ENCODE measurements at regions not wholly inside any gene's neighbourhood (a gene's known extent, or its start where the extent isn't known, plus 50 kb on each side); places are given as distances from the start of the nearest gene placed in this dataset.

DNA sequence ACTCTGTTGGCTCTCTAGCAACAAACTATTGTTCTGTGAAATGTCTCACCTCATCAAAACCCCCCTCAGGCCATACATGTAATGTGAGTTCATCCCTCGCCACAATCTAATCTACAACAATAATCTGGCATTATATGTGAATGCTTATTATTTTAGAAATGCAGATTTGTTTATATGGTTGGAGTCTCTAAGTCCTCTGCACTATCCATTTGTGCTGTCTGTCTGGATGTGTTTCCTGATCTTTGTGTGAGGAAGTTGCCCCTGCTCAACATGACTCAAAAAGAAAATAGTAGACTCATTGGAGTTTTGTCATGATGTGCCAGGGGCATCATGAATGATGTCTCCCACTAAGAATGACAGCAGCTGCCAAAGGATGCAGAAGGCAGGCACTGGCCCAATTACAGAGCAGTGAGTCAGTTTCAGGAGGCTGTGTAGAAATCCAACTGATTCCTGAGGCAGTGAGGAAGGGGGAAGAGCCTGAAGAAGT lies 161.6 kb upstream of the PDZRN3 start:
- no peak for TF ChIP-seq EZH2 (optimal IDR thresholded peaks at IDR 0.05; ENCODE audit: low read depth, low read length)
- TF ChIP-seq, protein P1, sequence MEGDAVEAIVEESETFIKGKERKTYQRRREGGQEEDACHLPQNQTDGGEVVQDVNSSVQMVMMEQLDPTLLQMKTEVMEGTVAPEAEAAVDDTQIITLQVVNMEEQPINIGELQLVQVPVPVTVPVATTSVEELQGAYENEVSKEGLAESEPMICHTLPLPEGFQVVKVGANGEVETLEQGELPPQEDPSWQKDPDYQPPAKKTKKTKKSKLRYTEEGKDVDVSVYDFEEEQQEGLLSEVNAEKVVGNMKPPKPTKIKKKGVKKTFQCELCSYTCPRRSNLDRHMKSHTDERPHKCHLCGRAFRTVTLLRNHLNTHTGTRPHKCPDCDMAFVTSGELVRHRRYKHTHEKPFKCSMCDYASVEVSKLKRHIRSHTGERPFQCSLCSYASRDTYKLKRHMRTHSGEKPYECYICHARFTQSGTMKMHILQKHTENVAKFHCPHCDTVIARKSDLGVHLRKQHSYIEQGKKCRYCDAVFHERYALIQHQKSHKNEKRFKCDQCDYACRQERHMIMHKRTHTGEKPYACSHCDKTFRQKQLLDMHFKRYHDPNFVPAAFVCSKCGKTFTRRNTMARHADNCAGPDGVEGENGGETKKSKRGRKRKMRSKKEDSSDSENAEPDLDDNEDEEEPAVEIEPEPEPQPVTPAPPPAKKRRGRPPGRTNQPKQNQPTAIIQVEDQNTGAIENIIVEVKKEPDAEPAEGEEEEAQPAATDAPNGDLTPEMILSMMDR (IDR thresholded peaks at IDR 0.05; ENCODE audit: low read length), result no peak
